OCI-LY7 (cell line): ENCODE measurements at regions not wholly inside any gene's neighbourhood (a gene's known extent, or its start where the extent isn't known, plus 50 kb on each side); places are given as distances from the start of the nearest gene placed in this dataset.

Experiments used
- EZH2phosphoT487 ChIP-seq: fragments of 200-600 bp; sonication (generic); IDR thresholded peaks from 2 replicates; pipeline ENCODE4 v1.6.1; 2018; ENCODE audit warnings: low read depth, borderline replicate concordance, mild to moderate bottlenecking, mixed run types, antibody characterized with exemption, low read length, moderate library complexity, mixed read lengths
- TF ChIP-seq, protein P1 (sequence below): fragments of 200-600 bp; sonication (generic); conservative IDR thresholded peaks from 2 replicates; pipeline ENCODE4 v1.5.1; 2014; ENCODE audit warnings: mild to moderate bottlenecking, antibody characterized with exemption, low read length, moderate library complexity, mixed read lengths

GRCh38 chr1:199753513-199753912 lies 274.0 kb upstream of the NR5A2 start:
- TF ChIP-seq, protein P1, sequence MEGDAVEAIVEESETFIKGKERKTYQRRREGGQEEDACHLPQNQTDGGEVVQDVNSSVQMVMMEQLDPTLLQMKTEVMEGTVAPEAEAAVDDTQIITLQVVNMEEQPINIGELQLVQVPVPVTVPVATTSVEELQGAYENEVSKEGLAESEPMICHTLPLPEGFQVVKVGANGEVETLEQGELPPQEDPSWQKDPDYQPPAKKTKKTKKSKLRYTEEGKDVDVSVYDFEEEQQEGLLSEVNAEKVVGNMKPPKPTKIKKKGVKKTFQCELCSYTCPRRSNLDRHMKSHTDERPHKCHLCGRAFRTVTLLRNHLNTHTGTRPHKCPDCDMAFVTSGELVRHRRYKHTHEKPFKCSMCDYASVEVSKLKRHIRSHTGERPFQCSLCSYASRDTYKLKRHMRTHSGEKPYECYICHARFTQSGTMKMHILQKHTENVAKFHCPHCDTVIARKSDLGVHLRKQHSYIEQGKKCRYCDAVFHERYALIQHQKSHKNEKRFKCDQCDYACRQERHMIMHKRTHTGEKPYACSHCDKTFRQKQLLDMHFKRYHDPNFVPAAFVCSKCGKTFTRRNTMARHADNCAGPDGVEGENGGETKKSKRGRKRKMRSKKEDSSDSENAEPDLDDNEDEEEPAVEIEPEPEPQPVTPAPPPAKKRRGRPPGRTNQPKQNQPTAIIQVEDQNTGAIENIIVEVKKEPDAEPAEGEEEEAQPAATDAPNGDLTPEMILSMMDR = no peak
- no peak for TF ChIP-seq EZH2phosphoT487
